ENCODE measurements at regions not wholly inside any gene's neighbourhood (a gene's known extent, or its start where the extent isn't known, plus 50 kb on each side); places are given as distances from the start of the nearest gene placed in this dataset.
"Not testable (repeated sequence)": the region's sequence is repeated elsewhere in the genome, so short reads cannot be mapped to it uniquely, and the experiment has no call there.

DNA sequence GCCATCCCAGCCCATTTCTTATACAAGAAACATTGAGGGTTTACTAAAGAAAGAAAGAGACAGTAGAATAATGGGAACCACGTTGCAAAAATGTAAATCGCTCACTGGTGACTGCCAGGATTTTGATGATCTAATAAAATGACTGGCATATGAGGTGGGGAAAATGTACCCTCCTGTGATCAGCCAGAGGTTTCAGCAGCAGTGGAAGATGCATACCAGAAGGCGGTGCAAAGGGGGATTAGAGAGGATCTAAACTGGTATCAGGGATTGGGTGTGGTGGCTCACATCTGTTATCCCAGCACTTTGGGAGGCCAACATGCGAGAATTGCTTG, 60.8 kb upstream of the DDR1 start:
- H3K27ac ChIP-seq: peak overlapping the region; percentile 82

DNA sequence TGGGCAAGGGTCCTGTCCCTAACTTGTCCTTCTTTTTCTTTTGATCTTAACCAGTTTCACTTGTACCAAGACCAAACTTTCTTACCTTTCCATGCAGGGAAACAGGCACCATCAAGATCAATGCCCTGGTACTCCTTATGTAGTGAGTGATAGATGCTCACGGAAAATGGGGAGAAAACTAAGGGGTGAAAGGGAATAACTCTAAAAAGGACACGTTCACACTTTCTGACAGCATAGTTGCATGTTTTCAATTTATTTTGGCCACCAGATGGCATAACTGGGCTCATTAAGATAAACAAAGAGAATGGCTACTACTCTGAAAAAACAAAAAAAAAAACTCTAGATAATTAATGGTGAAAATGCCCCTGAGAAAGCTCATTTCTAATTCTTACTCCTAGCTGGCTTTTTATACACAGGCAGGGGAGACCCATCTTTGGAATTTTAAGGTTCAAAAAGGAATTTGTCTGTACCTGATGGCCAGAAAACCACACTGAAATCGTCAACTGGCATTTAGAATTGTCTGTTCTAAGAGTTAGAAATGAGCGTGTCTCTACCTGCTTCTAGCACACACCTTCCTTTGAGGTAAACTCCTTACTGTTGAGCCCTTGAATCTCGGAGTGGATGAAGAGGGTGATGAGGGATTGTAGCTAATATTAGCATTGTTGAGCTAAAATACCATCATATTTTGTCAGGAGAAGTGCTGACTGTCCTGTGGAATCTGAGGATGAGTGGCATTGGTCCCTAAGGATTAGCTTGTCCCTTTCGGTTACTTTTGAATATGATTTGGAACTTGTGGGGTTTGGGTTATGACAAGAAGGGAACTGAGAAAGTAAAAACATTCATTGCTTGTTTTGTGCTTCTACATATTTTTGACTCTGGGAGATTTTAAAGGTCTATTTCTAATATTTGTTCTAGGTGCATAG, 62.2 kb upstream of the DDR1 start:
- TF ChIP-seq ZFX (IDR thresholded peaks at IDR 0.05; ENCODE audit: borderline replicate concordance): no peak
- TF ChIP-seq, protein P1, sequence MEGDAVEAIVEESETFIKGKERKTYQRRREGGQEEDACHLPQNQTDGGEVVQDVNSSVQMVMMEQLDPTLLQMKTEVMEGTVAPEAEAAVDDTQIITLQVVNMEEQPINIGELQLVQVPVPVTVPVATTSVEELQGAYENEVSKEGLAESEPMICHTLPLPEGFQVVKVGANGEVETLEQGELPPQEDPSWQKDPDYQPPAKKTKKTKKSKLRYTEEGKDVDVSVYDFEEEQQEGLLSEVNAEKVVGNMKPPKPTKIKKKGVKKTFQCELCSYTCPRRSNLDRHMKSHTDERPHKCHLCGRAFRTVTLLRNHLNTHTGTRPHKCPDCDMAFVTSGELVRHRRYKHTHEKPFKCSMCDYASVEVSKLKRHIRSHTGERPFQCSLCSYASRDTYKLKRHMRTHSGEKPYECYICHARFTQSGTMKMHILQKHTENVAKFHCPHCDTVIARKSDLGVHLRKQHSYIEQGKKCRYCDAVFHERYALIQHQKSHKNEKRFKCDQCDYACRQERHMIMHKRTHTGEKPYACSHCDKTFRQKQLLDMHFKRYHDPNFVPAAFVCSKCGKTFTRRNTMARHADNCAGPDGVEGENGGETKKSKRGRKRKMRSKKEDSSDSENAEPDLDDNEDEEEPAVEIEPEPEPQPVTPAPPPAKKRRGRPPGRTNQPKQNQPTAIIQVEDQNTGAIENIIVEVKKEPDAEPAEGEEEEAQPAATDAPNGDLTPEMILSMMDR (IDR thresholded peaks at IDR 0.05): peak; percentile 86
- H3K27ac ChIP-seq: peak overlapping the region; percentile 82

More for the DNA sequence above, 60.8 kb upstream of the DDR1 start:
- TF ChIP-seq, protein P1 (IDR thresholded peaks at IDR 0.05): no peak
- TF ChIP-seq ZFX (IDR thresholded peaks at IDR 0.05; ENCODE audit: borderline replicate concordance): no peak

DNA sequence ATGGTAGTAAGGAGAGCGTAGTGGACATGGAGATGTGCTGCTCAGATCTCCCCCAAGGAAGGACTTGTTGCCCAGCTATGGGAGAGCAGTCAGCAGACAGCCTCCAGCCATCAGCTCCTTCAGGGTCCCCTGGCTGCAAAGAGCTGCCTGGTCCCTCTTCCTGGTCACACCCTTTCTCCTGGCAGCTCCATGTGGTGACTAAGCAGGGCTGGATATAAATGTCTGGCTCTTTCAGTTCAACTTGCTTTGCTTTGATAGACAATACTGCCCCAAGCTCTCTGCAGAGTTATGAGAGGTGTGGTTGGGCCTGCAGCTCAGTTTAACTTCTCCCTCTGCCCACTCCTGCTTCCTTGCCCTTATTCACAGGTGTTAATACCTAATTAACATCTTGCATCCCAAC, 64.1 kb upstream of the DDR1 start:
- H3K27ac ChIP-seq: no peak overlapping the region
- TF ChIP-seq, protein P1 (IDR thresholded peaks at IDR 0.05): no peak
- TF ChIP-seq ZFX (IDR thresholded peaks at IDR 0.05; ENCODE audit: borderline replicate concordance): no peak

DNA sequence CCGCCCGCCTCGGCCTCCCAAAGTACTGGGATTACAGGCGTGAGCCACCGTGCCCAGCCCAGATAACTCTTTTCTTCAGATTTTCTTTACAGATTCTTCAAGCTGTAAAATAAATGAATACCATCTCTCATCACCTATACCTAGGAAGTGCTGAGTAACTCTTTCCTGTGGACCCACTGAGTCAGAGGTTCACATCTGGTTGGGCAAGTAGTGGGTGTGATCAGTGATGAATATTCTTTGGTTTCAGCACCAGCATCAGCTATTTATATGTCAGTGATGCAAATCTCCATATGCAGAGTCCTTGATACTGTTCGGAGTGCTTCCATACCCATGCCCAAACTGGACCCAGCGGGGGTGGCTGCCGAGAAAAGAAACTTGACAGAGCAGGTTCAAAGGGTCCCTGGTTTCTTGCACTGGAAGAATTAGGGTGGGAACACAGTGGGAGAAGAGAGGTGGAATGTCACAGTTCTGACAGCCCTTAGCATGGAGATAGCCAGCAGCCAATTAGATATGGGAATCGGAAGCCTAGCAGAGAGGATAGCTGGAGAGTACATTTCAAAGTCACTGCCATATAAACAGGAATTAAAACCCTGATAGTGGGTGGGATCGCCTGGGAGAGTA, 64.9 kb upstream of the DDR1 start:
- no peak for TF ChIP-seq ZFX (IDR thresholded peaks at IDR 0.05; ENCODE audit: borderline replicate concordance)
- TF ChIP-seq, protein P1 (IDR thresholded peaks at IDR 0.05): no peak
- H3K27ac ChIP-seq: peak overlapping the region; percentile 59

DNA sequence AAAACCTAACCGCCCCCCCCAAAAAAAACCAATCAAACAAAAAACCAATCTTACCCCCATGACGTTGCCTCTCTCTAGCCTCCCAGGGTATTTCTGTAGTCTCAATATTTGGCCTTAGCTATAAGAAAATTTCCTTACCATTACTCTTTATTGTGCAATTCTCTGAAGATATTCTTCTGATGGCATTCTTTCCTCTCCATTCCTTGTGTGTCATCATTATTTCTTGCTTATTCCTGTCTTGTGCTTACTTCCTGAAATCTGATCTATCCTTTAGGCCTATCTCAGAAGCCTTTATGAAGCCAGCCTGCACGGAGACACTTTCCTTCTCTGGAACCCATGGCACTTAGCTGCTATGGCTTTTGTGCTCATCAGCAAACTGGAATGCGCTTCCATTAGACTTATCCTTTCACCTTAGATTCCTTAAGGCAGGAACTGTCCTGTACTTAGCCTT, 65.9 kb upstream of the DDR1 start:
- H3K27ac ChIP-seq: peak overlapping the region; percentile 59

DNA sequence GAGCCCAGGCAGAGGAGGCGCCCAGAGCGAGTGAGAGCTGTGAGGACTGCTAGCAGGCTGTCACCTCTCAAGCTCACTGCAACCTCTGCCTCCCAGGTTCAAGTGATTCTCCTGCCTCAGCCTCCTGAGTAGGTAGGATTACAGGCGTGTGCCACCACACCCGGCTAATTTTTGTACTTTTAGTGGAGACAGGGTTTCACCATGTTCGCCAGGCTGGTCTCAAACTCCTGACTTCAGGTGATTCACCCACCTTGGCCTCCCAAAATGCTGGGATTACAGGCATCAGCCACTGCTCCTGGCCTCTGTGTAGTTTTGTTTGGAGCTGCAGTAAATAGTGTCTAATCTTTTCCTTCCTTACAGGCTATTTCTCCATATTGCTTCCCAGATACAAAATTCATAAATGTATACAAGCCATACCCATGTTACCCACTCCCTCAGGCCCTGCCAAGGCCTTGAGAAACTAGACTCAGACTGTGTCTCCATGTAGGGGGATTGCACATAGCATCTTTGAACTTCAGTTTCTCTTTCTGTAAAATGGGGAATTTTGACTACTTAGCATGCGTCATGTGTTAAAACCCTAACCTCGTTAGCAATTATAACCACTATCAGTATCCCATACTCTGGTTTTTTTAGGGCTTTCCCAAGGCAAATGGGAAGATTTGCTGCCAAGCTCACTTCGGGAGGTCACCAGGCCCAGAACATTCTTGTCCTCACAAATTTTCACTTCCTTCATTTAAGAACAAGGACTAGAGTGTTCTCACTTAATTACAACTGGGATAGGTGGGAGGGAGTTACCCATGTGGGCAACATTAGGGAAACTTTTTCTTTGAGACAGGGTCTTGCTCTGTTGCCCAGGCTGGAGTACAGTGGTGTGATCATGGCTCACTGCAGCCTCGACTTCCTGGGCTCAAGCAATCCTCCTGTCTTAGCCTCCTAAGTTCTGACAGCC, 67.3 kb upstream of the DDR1 start:
- no peak overlapping the region for H3K27ac ChIP-seq
- TF ChIP-seq ZFX (IDR thresholded peaks at IDR 0.05; ENCODE audit: borderline replicate concordance): no peak

More for the DNA sequence above, 65.9 kb upstream of the DDR1 start:
- TF ChIP-seq, protein P1 (IDR thresholded peaks at IDR 0.05): no peak
- TF ChIP-seq ZFX (IDR thresholded peaks at IDR 0.05; ENCODE audit: borderline replicate concordance): no peak

DNA sequence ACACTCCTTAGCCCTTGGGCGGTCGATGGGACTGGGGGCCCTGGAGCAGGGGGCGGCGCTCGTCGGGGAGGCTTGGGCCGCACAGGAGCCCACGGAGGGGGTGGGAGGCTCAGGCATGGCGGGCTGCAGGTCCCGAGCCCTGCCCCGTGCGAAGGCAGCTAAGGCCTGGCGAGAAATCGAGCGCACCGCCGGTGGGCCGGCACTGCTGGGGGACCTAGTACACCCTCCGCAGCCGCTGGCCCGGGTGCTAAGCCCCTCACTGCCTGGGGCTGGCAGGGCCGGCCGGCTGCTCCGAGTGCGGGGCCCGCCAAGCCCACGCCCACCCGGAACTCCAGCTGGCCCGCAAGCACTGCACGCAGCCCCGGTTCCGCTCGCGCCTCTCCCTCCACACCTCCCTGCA, 68.0 kb upstream of the DDR1 start:
- H3K27ac ChIP-seq: not testable (repeated sequence)

DNA sequence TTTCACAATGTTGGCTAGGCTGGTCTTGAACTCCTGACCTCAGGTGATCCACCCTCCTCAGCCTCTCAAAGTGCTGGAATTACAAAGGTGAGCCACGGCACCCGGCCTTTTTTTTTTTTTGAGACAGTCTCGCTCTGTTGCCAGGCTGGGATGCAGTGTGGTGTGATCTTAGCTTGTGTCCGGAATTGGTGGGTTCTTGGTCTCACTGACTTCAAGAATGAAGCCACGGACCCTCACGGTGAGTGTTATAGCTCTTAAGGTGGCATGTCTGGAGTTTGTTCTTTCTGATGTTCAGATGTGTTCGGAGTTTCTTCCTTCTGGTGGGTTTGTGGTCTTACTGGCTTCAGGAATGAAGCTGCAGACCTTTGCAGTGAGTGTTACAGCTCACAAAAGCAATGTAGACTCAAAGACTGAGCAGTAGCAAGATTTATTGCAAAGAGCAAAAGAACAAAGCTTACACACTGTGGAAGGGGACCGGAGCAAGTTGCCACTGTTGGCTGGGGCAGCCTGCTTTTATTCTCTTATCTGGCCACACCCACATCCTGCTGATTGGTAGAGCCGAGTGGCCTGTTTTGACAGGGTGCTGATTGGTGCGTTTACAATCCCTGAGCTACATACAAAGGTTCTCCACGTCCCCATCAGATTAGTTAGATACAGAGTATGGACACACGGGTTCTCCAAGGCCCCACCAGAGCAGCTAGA, 69.1 kb upstream of the DDR1 start:
- peak overlapping the region; percentile 44 for H3K27ac ChIP-seq

Measured in 22Rv1 (cell line).